HG03342 (cell line): ENCODE measurements at regions not wholly inside any gene's neighbourhood (a gene's known extent, or its start where the extent isn't known, plus 50 kb on each side); places are given as distances from the start of the nearest gene placed in this dataset.
"Not testable (repeated sequence)": the region's sequence is repeated elsewhere in the genome, so short reads cannot be mapped to it uniquely, and the experiment has no call there.

ENCODE experiments used
- ATAC-seq: cut with Tn5 transposase; IDR thresholded peaks from one replicate; pipeline ENCODE4 v1.9.1; 2021; ENCODE audit warnings: mild to moderate bottlenecking, moderate library complexity; ENCODE audit not compliant: unreplicated experiment

DNA sequence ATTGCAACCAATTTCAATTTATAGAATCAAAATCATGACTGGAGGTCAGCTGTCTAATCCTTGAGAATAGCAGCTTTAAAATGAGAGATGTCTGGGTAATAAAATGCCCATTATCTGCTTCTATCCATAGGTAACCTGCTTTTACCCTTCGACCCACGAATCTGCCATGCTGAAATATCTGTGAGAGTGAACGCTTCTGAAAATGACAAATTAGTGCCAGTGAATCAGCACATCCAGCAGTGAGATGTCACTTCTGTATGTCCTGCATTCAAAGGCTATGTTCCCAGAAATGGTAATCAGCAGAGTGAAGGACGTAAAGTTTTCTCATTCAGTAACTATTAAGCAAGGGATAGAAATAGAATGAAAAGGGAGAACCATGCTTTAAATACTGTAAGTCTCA lies 532.4 kb upstream of the ITGA1 start:
- no peak for ATAC-seq

DNA sequence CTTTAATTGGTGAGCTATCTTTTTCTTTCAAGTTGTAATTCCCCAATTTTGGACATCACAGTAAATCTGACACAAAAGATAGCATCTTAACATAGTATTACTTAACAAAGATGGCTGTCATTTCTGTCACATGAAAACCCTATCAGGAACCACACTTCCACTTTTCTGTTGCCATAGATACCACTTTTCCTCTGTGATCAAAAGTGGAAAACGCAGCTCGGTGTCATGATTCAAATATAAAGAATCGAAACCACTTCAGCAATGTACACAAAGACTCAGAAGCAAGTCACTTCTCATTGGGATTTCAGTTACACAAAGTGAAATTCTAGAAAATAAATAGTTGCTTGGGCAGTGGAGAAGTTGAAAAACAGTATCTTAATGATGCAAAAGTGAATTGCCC lies 524.9 kb upstream of the ITGA1 start:
- ATAC-seq: no peak

DNA sequence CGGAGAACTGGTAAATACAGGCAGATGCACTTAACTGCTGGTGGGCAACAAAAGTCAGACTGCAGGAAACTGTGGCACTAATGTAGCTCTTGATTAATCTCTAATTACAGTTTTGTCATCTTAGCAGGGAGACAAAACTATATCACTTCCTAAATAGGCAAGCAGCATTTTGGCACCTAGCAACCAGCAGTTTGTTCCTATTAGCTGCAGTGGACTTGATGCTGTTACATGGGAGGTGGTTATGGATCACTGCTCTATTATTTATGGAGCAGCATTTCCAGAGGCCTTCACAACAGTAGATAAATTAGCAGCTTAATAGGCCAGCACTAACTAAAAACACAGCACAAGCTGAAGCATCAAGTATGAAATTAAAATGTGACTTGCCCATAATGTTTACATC lies 518.3 kb upstream of the ITGA1 start:
- no peak for ATAC-seq

DNA sequence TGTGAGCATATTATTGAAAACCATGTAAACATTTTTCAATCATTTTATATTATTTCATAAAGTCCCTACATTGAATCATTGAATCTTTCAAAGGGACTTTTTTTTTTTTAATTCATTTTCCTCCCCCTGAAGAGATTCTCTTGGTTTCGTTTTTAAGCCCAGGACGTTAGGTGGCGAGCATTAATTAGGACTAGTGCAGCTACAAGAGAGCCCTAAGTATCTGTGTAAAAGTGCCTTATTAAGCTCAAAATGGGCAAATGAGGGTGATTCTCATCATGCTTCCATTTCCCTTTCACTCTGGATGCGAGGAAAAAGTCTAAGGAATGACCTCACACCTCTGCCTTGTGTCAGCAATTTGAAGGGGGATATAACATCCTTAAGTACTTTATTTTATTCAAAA lies 517.9 kb upstream of the ITGA1 start:
- no peak for ATAC-seq

DNA sequence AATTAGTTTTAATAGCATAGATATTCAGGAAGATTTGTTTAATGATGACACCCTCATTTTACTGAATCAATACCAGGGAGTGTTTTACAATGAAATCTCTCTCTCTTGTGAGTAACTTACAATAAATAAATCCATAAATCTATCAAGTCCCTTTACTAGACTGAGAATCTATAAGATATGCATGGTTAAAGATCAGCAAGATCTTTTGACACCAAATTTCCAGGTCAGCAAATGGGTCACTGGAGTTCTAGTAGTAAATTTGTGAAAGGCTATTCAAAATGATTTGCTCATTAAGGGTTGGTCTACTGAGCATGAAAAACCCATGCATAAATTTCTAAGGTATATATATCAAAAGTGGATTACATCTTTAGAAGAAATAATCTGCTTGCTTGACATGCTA lies 512.1 kb upstream of the ITGA1 start:
- ATAC-seq: no peak

DNA sequence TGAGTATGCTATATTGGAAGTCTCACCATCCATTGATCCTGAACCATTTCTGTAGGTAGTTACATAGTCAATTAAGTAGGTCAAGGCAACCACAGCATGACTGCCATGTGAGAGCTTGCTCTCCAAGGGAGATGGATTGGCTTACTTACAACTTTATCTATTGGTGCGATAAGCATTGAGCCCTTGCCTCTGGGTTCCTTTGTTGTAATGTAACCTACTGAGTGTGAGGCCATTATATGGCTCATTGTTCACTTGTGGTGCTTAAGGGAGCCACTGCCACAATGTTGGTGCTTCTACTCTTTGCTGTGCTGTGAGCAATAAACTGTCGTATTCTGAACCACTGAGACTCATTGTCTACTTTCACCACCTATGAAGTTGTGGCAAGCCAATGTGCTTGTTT lies 510.6 kb upstream of the ITGA1 start:
- ATAC-seq: no peak

DNA sequence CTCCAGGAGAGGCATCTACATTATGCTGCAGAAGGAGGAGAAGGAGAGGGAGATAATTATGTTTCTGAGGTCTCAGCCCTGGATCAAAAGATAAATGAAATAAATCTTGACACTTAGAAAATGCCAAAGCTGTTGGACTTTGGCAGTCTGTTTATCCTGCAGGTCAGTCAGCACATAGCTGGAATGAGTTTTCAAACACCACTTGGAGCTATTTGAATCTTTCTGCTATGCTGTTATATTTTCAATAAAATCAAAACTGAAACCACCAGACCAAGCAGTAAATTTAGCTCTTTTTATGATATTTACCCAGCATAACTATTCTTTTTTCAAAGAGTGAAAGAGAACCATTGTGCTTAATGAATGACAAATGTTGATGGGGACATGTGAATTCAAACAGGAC lies 505.1 kb upstream of the ITGA1 start:
- ATAC-seq: no peak

DNA sequence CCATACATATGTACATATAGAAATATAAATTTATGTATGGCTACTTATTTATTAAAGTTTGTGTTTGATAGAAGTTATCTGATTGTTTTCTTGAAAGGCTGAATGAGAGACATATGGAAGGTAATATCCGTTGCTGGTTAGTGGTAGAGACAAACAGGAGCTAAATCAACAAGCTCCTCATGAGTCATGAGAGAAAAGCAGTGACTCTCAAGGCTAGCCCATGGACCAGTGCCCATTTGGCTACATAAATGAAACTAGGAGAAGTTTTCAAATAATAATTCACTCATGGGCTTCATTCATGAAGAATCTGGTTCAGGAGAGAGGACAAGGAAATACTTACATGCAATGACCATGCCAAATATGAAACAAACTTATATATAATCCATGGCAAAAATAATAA lies 504.5 kb upstream of the ITGA1 start:
- no peak for ATAC-seq

DNA sequence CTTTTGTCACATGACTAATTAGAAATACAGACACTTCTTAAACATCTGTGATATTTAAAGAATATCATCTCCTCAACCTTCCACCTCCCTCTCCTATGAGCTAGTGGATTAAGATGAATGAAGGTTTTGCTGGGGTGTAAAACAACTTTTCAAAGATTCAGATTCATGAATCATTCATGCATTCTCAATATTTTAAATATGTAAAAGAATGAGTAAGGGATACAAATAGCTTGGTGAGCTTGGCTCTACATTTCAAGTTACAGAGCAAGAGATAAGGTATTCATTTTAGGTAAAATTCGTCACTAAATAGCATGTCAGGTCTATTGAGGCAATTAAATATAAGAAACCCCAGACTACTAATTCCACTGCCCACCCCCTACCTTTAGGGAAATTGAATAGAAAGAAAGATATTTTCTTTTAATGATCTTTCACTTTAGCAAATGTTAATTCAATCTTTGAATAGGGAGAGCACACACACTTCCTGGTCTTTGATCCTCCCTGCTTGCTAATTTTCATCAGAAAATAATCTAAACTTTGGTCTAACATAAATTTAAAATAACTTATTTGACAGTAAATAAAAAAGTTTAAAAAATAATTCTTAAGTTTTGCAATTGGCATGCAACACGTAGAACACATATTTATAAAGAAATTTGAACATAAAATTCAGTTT lies 486.9 kb upstream of the ITGA1 start:
- ATAC-seq: no peak

DNA sequence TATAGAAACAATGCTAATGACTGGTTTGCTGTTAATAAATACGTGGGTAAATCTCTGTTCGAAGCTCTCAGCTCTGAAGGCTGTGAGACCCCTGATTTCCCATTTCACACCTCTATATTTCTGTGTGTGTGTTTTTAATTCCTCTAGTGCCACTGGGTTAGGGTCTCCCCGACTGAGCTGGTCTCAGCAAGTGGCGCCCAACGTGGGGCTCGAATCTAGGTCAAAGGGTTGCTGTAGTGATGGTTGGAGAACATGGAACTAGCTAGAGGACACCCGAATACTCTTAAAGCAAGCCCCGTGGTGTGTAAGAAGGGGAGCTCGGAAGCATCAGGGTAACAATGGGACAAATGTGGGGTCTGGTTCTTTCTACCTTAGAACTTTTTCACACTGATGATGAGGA lies 482.9 kb upstream of the ITGA1 start:
- not testable (repeated sequence) for ATAC-seq

DNA sequence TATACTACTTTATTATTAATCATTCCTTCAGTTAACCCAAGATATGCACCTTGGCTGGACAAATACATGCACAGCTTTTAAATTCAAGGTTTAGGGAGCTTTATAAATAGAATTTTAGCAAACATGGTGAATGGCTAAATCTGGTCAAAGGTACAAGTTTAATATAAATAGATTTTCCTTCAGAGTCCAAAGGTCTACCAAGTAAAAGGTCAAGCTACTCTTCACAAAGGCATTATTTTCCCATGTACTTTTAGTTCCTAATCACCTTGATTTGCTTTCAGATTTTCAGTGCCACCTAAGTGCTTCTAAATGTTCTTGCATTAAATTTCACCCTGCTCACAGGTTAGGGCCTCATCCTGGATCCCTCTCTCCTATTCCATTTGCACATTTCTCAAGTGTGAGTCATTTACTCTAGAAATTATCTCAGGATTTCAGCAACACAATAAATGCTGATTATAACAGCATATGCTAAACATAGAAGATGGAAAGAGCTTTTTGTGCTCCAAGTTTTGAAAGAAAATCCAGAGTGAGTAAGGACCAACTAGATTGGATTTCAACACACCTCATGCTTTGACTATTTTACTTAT lies 459.4 kb upstream of the ITGA1 start:
- ATAC-seq: no peak

DNA sequence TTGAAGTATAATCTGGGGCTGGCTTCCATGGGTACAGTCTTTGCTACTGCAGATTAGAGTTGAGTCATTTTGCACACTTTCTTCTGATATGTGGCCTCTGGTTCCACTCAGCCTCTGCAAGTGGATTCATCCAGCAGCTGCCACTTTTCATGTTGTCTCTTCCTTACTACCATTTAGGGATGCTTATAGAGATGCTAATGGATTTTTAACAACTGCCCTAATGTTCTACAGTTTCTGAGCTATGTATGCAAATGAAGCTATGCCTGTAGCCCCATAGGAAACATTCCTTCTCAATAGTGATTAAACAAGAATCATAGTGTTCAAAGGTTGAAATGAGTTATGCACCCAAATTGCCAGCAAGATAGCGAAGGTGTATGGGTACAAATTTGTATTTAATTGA lies 456.0 kb upstream of the ITGA1 start:
- no peak for ATAC-seq

DNA sequence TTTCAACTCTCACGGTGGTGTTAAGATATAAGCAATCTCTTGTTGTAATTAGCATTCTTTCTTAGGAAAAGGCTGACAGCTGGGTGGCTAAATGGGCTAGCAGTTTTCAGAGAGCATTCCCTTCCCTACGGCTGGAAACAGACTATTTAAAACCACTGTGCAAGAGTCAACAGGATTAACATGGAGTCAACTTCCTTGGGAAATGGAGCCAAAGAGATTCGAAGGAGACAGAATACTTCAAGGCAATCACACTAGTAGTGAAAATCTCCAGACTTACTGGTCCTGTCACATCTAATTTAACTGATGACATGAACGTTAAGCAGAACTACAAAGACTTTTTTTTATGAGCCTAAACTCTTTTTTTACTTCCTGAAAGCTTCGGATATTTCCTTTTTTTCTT lies 453.3 kb upstream of the ITGA1 start:
- no peak for ATAC-seq

DNA sequence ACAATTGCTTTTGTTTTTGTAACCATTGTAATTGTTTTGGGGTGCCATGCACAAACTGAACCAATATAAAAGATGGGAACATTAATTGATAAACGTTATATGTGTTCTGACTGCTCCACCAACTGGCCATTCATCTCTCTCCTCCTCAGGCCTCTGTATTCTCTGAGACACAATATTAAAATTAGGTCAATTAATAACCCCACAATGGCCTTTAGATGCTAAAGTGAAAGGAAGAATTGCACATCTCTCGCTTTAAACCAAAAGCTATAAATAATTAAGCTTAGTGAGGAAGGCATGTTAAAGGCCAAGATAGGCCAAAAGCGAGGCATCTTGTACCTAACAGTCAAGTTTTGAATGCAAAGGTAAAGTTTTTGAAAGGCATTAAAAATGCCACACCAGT lies 448.4 kb upstream of the ITGA1 start:
- ATAC-seq: no peak

DNA sequence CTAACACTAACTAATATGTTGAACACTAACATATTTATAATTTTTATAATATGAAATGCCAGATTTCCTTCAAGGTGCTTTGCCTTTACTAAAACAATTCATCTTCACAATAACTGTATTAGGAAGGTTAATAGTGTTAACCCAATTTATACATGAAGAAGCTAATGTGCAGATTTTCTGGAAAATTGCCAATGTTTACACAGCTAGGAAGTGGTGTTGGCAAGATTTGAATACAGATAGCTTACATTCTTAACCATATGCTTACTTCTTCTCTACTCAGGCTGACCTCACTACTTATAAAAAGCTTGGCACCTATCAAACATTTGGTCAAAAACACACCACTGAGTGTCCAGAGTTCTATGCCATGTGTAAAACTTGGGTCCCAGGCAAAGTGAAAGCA lies 445.4 kb upstream of the ITGA1 start:
- ATAC-seq: no peak

DNA sequence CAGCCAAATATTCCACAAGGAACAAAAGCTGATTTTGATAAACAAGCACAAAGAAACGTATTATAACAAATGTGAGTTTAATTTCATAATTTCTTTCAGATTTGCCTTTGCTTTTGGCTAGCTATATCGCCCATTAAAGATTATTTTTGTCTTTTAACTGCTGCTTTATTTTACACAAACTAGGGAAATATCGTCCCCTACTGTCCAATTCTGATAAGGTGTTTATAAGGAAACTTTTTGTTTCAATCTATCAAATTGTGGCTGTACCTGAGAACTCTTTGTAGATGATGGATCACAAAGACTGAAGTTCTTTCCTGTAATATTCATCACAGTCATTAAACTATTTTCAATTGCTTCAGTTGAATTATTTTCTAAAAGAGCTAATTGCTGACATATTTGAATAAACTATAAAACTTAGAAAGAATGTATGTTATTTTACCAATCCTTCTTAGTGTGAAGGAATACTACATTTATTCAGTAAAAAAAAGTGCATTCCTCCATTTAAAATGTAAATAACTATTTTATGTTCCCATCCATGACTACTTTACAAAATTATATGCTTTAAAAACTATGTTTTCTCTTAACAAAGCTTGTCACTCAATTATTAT lies 431.3 kb upstream of the ITGA1 start:
- ATAC-seq: no peak

DNA sequence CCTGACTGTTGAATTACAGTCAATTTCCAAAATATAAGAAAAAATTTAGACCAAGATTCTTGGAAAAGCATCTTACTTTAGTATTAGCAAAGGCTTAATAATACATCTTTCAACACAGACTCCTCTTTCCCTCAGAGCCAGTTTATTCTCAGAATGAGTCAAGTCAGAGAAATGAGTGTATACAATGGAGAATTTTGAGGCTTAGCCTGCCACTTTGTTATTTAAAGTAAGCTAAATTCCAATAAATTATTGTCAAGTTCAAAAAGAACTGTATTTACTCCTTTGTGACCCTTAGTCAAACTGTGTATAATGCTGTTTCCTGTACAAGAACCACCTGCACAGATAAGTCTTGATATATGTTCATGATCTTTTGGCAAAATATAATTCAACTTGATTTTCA lies 428.5 kb upstream of the ITGA1 start:
- no peak for ATAC-seq

DNA sequence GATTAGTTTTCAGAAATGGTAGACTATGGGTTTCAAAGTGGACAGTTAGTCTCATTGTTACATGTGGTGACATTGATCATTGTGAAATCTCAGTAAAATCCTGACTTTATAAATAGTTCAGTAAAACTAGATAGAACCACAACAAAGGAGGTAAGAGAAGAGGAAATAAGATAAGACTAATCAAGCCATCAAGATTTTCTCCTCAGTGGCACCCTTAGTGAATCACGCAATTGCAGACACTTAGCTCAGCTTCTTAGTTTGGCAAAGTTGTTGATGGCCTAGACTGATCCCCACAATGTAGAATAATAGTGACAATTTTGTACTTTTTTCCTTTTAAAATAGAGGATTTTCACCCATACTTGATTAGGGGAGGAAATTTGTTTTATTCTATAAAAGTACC lies 426.7 kb upstream of the ITGA1 start:
- ATAC-seq: no peak

DNA sequence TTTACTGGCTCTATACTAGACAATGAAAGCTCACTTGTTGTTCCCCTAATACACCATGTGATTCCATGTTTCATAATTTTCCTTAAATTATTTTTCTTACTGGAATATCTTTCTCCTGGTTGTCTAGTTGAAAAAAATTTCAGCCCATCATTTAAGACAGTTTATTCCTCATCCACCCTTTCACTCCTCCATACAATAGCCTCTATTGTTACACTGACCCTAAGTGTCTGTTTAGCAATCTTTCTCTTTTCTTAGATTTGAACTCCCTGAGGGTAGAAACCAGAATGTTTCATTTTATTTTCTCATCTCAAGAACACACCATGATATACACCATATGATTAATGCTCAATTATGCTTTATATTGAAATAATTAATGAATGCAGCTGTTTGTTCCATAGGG lies 413.4 kb upstream of the ITGA1 start:
- ATAC-seq: no peak

DNA sequence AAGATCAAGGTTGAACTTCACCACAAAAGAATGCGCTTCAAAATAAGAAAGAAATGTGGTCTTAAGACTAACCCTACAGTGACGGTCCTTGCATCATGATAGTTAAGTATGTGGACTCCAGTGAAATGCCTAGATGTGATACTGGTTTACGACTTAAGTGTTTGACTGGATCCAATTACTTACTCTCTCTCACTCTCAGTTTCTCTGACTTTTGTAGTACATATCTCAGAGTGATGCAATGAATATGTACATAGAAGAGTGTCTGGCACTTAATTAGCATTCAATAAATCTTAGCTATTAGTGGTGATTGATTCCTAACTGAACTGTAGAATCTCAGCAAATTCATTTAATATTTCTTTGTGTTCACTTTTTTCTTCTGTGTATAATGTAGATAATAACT lies 411.7 kb upstream of the ITGA1 start:
- ATAC-seq: no peak

DNA sequence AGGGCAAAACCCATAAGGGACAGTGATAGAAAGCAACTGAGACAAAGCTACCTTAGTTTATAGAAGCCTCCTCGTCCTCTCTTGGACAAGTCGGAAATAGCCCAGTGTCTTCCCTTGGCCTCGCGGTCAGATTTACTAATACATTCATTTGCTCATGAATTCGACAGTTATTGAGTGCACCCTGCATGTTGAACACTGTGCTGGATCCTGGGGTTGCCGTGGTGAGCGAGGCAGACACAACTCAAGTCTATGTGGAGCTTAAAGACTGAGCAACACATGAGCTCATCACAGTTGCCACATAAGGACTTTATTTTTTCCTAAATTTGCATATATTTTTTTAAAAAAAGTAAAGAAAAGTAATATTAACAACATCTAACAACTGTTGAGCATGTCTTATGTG lies 411.1 kb upstream of the ITGA1 start:
- no peak for ATAC-seq

DNA sequence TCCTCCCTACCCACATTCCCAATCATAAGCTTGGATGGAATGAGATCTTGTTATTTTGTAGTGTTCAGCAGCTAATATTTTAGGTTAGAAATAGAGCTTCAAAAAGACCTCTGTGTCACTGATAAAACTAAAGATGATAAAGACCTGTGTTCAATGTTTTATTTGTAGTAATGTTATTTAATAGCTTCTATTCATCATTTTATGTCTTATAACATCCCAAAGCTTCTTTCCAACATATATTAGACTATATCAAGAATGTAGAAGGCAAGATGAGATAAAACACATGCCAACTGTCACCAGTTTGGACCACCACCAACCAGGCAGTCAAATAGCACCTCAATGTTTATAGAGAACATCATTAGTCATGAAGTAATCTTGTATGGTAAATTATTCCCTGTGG lies 409.5 kb upstream of the ITGA1 start:
- ATAC-seq: no peak

DNA sequence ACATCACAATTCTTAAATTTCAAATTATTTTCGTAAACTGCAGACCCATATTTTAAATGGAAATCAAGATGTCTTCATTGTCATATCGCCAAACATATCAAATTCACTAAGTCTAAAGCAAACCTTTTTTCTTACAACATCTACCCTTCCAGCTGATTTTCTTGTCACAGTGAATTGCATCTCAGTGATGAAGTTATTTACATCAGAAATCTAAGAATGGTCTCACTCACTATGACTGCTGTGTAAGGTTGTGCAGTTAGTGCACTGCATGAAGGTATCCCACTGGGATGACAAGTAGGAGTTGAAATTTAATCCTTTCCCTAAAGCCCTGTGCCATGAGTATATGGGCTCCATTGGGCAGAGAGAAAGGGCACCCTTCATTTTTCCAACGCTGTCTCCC lies 399.4 kb upstream of the ITGA1 start:
- ATAC-seq: no peak
